Liver (tissue), 8 donors: ENCODE measurements at regions not wholly inside any gene's neighbourhood (a gene's known extent, or its start where the extent isn't known, plus 50 kb on each side); places are given as distances from the start of the nearest gene placed in this dataset.

ENCODE experiments used
- DNase-seq: peaks from one replicate; pipeline ENCODE4 v3.0.0-alpha.2; 2017; ENCODE audit warnings: low spot score
- H3K27ac ChIP-seq, 2 donors: one replicate each; pipeline ENCODE4 v1.7.0; 2013; ENCODE audit warnings: inconsistent platforms in 2 of 2, low read length in 2 of 2, control low read depth in 1 of 2, low read depth in 1 of 2, mild to moderate bottlenecking in 1 of 2
- H3K27me3 ChIP-seq, 4 donors: one replicate each; pipeline versions ENCODE4 v1.6.1 to v1.7.0; 2013; ENCODE audit warnings: low read length in 3 of 4, inconsistent platforms in 1 of 4, mild to moderate bottlenecking in 1 of 4, moderate library complexity in 1 of 4; ENCODE audit not compliant: control insufficient read depth in 4 of 4, insufficient read depth in 4 of 4
- H3K36me3 ChIP-seq, 4 donors: one replicate each; pipeline versions ENCODE4 v1.6.1 to v1.7.0; 2013; ENCODE audit warnings: low read length in 3 of 4, mild to moderate bottlenecking in 3 of 4, low read depth in 1 of 4, moderate library complexity in 1 of 4; ENCODE audit not compliant: control insufficient read depth in 4 of 4, insufficient read depth in 3 of 4
- H3K4me1 ChIP-seq, 4 donors: one replicate each; pipeline versions ENCODE4 v1.6.1 to v1.7.0; 2013; ENCODE audit warnings: low read length in 3 of 4, mild to moderate bottlenecking in 3 of 4, moderate library complexity in 1 of 4; ENCODE audit not compliant: control insufficient read depth in 4 of 4, insufficient read depth in 4 of 4
- H3K4me3 ChIP-seq, 3 donors: one replicate each; pipeline versions ENCODE4 v1.6.1 to v1.7.0; 2013; ENCODE audit warnings: low read length in 3 of 3, control low read depth in 1 of 3, low read depth in 1 of 3, mild to moderate bottlenecking in 1 of 3
- H3K9ac ChIP-seq, 2 donors: one replicate each; pipeline ENCODE4 v1.7.0; 2013; ENCODE audit warnings: low read length in 2 of 2, mild to moderate bottlenecking in 2 of 2, moderate library complexity in 2 of 2, control low read depth in 1 of 2, low read depth in 1 of 2
- H3K9me3 ChIP-seq, 4 donors: one replicate each; pipeline versions ENCODE4 v1.6.1 to v1.7.0; 2013; ENCODE audit warnings: low read length in 3 of 4; ENCODE audit not compliant: control insufficient read depth in 4 of 4
- ATF3 ChIP-seq: IDR thresholded peaks from 2 replicates; pipeline ENCODE4 v1.6.1; 2016; ENCODE audit warnings: antibody characterized with exemption
- CTCF ChIP-seq: fragments of 150-350 bp; IDR thresholded peaks from 2 replicates; pipeline ENCODE4 v1.5.1; 2017; ENCODE audit warnings: improper control_type of control experiment, low read depth, low read length; ENCODE audit not compliant: missing input control
- EGR1 ChIP-seq, 2 donors: IDR thresholded peaks; 2 replicates each; pipeline ENCODE4 v1.6.1; 2016 to 2018; ENCODE audit warnings: antibody characterized with exemption in 2 of 2, low read depth in 2 of 2
- FOXA1 ChIP-seq: IDR thresholded peaks from 2 replicates; pipeline ENCODE4 v1.6.1; 2016; ENCODE audit warnings: antibody characterized with exemption
- FOXA2 ChIP-seq: IDR thresholded peaks from 2 replicates; pipeline ENCODE4 v1.6.1; 2016; ENCODE audit warnings: antibody characterized with exemption
- HNF4G ChIP-seq: IDR thresholded peaks from 2 replicates; pipeline ENCODE4 v1.6.1; 2016; ENCODE audit warnings: antibody characterized with exemption
- JUND ChIP-seq, 2 donors: IDR thresholded peaks; 2 replicates each; pipeline ENCODE4 v1.6.1; 2016; ENCODE audit warnings: antibody characterized with exemption in 2 of 2
- MAX ChIP-seq: IDR thresholded peaks from 2 replicates; pipeline ENCODE4 v1.6.1; 2016; ENCODE audit warnings: antibody characterized with exemption
- NR2F2 ChIP-seq: IDR thresholded peaks from 2 replicates; pipeline ENCODE4 v1.6.1; 2016; ENCODE audit warnings: antibody characterized with exemption
- REST ChIP-seq: IDR thresholded peaks from 2 replicates; pipeline ENCODE4 v1.6.1; 2016; ENCODE audit warnings: antibody characterized with exemption, mild to moderate bottlenecking
- RXRA ChIP-seq, 2 donors: IDR thresholded peaks; 2 replicates each; pipeline ENCODE4 v1.6.1; 2017 to 2018; ENCODE audit warnings: antibody characterized with exemption in 2 of 2, mild to moderate bottlenecking in 1 of 2
- SP1 ChIP-seq: IDR thresholded peaks from 2 replicates; pipeline ENCODE4 v1.6.1; 2018; ENCODE audit warnings: antibody characterized with exemption, mild to moderate bottlenecking
- TAF1 ChIP-seq: conservative IDR thresholded peaks from 2 replicates; pipeline ENCODE4 v1.6.1; 2016; ENCODE audit warnings: antibody characterized with exemption, mild to moderate bottlenecking
- YY1 ChIP-seq: IDR thresholded peaks from 2 replicates; pipeline ENCODE4 v1.6.1; 2016; ENCODE audit warnings: antibody characterized with exemption, mild to moderate bottlenecking
- ZBTB33 ChIP-seq: IDR thresholded peaks from 2 replicates; pipeline ENCODE4 v1.6.1; 2016; ENCODE audit warnings: antibody characterized with exemption
- WGBS: extraction: QIAGEN DNeasy Blood & Tissue Kit; methylation state at CpG from one replicate; pipeline ENCODE4 v1.1.7; 2013; 5-methylcytosine and 5-hydroxymethylcytosine counted together
- donor health status: healthy.
- donor health status: healthy.
- donor health status: healthy.
- donor health status: healthy.
- donor health status: healthy.

- Histone ChIP-seq H3K9ac (no peak overlapping the region), H3K9me3 (no peaks in the 10 kb centered on the region), H3K36me3 (no peaks in the 10 kb centered on the region), H3K27ac (no peak overlapping the region), H3K4me3 (no peak overlapping the region), H3K27me3 (no peaks in the 10 kb centered on the region), H3K4me1 (no peaks in the 10 kb centered on the region)
- TF ChIP-seq REST (no peak), NR2F2 (peak; percentile 81), TAF1 (no peak)
- 75% methylated on average over 1 of the region's 1 CpG for WGBS
- DNase-seq, result no peak
These were observed 910.3 kb upstream of the LCORL start for GRCh38 chr4:18931643-18932377.

- Histone ChIP-seq H3K9ac (no peak overlapping the region), H3K36me3 (no peaks in the 10 kb centered on the region), H3K27me3 (no peaks in the 10 kb centered on the region), H3K4me3 (no peak overlapping the region), H3K27ac (no peak overlapping the region), H3K4me1 (no peaks in the 10 kb centered on the region), H3K9me3 (peaks cover 0 to 2% (median 0%) of the 10 kb centered on the region in 4 donors)
- 75% methylated on average over 6 of the region's 6 CpGs for WGBS
- no peak for DNase-seq
- no peak for TF ChIP-seq FOXA2
- TF ChIP-seq HNF4G, result no peak
- no peak for TF ChIP-seq RXRA (IDR thresholded peaks at IDR 0.05)
- no peak for TF ChIP-seq CTCF
- TF ChIP-seq SP1, result no peak
- TF ChIP-seq TAF1, result no peak
- TF ChIP-seq NR2F2, result no peak
- TF ChIP-seq YY1, result no peak
- TF ChIP-seq MAX, result no peak
- no peak for TF ChIP-seq FOXA1
These were observed 908.9 kb upstream of the LCORL start for GRCh38 chr4:18930487-18930886.

GRCh38 chr4:18923496-18924161 lies 902.1 kb upstream of the LCORL start:
- Histone ChIP-seq H3K9ac (no peak overlapping the region), H3K9me3 (peaks cover 0 to 2% (median 0%) of the 10 kb centered on the region in 4 donors), H3K4me3 (no peak overlapping the region), H3K27me3 (peaks cover 0 to 2% (median 0%) of the 10 kb centered on the region in 4 donors), H3K36me3 (no peaks in the 10 kb centered on the region), H3K4me1 (no peaks in the 10 kb centered on the region), H3K27ac (no peak overlapping the region)
- DNase-seq, result no peak
- whole genome bisulfite sequencing, result 8% methylated on average over 1 of the region's 1 CpG
- TF ChIP-seq ATF3, result no peak
- no peak for TF ChIP-seq ZBTB33
- TF ChIP-seq JUND (IDR thresholded peaks at IDR 0.05), result no peak
- TF ChIP-seq CTCF, result no peak
- TF ChIP-seq YY1, result no peak
- no peak for TF ChIP-seq FOXA2
- TF ChIP-seq TAF1, result no peak
- TF ChIP-seq SP1, result no peak
- TF ChIP-seq EGR1 (IDR thresholded peaks at IDR 0.05; ENCODE audit: low read depth in 2 of 2), result no peak
- TF ChIP-seq MAX, result no peak
- TF ChIP-seq RXRA (IDR thresholded peaks at IDR 0.05), result no peak
